GM18868 (cell line): ENCODE measurements at regions not wholly inside any gene's neighbourhood (a gene's known extent, or its start where the extent isn't known, plus 50 kb on each side); places are given as distances from the start of the nearest gene placed in this dataset.
"Not testable (repeated sequence)": the region's sequence is repeated elsewhere in the genome, so short reads cannot be mapped to it uniquely, and the experiment has no call there.

Experiments used
- ATAC-seq: cut with Tn5 transposase; IDR thresholded peaks from one replicate; pipeline ENCODE4 v1.9.1; 2021; ENCODE audit warnings: mild to moderate bottlenecking, moderate library complexity; ENCODE audit not compliant: unreplicated experiment

DNA sequence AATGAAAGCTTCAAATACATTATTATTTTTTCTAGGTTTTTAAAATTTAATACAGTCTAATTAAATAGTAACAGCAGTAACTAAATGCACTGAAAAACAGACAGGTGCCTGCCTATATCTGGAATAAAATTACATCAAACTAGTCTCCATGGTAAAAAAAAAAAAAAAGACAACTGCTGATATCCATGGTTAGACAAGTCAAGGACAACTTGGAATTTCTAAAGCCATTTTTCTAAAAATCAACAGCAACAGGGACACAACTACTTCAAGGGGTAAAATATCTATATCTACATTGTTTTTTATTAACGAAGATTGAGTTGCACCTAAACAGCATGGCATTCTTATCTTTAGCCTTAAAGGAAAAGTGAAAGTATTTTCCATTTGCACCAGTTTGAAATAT lies 74.7 kb upstream of the VPREB1 start:
- ATAC-seq, result no peak

DNA sequence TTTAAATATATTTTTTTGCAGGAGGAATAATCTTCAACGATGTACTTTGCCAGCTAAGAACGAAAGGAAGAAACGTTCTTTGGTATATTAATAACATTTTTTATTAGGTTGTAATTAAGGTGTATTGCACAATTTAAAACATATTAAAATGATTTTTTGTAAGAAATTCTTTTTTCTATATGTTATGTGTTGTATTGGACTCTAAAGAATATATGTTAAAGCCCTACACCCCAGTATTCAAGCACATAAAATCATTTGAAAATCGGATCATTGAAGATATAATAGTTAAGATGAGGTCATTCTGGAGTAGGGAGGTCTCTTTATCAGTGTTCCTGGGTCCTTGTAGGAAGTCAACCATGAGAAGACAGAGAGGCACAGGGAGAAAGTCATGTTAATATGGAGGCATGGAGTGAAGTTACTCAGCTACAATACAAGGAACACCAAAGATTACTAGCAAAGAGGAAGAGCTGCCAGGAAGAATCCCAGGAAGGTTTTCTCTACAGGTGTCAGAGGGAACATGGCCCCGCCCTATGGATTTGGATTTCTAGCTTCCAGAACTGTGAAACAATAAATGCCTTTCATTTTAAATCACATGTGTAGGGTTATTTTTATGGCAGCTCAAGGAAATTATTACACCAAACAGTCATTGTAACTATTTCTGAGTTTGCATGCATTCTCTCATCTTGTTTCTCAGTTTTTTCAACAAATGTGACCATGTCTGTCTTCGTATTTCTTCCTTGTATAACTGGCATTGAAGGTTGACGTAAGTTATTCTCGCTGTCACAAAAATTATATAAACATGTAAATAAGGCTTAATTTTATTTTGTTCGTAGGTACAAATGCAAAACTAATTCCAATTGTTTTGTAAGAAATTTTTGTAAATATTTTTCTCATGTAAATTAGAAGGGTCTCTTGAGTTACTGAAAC lies 75.4 kb upstream of the VPREB1 start:
- ATAC-seq, result no peak

DNA sequence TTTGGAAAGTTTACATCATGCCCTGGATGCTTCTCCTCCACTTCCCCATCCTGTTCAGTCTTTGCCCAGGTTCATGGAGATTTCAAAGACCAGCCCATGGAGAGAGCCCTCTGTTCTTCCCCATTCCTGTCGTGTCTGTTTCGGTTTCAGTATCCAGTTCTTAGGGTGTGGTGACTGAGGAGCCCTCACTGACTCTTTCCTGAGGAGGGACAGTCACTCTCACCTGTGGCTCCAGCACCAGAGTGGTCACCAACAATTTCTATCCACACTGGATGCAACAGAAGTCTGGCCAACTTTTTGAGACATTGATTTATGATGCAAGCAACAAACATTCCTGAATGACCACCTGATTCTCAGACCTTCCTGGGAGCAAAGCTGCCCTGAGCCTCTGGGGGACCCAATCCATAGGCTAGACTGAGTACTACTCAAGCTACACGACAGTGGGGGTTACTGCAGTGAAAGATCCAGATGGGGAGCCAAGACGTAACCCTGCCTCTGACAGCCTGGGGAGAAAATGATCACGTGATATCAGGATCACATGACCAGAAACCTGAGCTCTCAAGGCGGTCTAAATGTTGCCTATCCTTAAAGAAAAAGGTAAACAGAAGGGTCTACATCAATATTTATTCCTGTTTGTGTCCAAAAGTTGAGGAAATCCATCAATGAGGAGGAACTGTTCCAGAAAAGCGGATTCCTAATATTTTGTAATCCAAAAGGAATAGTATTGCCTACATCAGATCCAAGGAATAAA lies 76.2 kb upstream of the VPREB1 start:
- peak; percentile 34 for ATAC-seq

DNA sequence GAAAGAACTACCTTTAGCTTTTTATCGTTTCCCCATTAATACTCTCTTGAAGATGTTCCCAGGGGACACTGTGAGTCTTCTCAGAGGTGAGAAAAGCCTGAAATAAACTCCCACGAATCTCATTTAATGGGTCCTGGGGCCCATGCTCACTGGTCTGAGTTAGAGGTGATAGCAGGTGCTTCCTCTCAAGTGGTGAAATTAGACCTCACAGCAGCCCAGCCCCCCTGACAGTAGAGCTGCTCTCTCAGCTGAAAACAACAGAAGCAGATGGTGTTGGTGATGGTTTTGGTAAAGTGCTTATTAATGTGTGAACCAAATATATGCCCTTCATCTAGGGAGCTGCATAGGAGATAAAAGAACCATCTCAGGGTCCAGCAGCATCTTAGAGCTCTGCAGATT lies 76.8 kb upstream of the VPREB1 start:
- peak; percentile 69 for ATAC-seq

DNA sequence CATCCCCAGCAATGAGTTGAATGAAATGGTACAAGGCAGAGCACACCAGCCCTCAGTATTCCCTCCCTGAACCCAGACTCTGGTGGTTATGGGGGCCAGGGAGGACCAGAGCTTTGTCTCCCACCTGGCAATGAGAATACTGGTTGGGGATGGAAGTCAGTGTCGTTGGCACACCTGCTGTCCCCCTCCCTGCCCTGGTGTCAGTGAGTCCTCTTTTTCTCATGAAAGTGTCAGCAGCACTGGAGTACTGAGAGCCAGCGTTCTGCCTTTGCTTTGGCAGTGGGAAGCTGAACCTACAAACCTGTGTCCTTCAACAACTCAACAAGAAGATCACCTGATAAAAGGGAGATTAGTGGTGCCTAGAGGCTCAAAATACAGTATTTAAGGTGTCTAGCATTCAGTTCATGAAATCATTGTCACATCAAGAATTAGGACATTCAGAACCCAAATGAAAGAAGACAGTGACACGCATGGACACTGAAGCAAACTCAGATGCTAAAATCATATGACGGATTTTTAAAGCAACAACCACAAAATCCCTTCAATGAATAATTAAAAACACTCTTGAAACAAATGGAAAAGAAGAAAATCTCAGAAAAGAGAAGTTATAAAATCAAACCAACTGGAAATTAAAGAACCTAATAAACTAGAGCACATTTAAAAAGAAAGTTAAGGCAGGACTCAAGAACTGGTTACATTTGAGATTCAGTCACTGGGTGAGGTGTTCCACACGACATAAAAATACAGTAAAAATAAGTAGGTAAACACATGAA lies 77.5 kb upstream of the VPREB1 start:
- ATAC-seq, result no peak

DNA sequence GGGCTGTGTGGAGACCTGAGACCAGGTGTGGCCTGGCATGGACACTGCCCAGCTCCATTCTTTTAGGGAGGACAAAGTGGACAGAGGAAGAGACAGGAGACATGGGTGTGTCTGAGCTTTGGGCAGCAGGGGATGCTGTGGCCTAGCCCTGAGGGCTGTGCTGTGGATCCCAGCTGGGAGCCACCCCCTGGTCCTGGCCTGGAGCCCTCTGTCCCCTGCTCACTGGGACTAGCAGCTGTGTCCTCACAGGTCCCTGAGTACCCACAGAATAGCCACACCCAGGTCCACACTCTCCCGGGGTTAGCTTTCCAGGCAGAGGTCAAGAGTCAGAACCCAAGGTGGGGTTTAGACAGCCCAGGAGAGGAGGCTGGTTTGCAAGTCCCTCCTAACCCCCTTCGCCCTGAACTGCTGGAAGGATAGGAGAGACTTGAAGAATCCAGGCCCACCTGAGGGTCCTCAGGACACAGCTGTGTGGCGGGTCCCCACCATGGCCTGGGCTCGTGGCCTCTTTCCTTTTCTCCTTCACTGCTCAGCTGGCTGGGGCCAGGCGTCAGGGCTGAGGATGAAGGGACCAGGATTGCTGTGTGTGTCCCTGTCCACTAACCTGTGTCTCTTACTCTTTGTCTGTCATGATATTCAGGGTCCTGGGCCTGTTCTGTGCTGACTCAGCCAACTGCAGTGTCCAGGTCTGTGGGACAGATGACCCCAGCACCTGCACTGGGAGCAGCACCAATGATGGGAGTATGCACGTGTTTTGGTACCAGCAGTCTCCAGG lies 78.5 kb upstream of the VPREB1 start:
- ATAC-seq, result no peak

DNA sequence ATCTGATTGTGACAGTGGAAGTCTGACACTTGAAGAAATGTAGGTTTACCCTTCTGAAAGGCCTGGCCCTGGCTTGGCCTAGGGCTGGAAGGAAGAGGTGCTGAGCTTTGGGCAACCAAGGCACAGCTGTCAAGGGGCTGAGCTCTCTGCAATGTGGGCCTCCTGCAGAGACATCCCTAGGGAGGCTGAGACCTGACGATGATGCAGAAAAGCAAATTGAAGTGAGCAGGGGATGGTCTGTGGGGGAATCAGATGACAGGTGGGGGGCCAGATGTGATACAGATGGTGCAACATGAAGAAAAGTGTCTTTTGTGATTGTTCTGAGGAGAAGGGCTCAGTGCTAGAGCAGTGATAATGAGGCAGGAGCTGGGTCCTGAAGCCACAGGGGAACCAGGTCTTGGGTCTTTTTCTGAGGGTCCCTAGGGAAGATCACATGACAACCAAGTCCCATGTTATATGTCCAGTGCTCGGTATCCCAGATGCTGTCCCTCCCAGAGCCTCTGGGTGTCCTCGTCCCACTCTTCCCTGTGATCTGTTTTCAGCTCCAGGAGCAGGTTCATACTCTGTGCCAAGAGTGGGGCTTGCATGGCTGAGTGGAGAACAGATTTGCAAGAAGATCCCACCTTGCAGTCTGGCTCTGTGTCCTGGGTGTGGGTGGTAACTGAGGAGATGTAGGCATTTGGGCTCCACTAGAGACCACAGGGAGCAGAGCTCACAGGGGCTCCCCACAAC lies 79.9 kb upstream of the VPREB1 start:
- ATAC-seq, result no peak

DNA sequence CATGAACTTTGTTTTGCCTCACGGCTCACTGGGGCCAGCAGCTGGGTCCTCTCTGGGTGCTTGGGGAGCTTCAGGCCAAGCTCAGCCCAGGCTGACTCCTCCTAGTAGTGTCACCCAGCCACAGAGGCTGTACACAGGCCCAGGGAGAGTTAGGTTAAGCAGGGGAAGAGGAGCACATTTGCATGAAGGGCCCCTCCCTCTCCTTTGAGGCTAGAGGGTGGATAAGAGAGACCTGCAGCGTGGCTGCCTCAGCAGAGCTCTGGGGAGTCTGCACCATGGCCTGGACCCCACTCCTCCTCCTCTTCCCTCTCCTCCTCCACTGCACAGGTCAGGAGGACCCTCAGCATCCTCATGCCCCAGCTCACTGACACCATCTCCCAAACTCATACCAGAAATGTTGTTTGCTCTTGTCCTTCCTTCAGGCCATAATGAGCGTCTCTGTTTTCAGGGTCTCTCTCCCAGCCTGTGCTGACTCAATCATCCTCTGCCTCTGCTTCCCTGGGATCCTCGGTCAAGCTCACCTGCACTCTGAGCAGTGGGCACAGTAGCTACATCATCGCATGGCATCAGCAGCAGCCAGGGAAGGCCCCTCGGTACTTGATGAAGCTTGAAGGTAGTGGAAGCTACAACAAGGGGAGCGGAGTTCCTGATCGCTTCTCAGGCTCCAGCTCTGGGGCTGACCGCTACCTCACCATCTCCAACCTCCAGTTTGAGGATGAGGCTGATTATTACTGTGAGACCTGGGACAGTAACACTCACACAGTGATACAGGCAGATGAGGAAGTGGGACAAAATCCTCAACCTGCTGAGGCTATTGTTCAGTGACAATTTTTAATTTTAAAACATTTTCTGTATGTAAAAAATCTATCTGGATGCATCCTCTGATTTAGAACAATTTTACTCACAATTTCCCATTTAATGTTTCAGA lies 82.4 kb upstream of the VPREB1 start:
- ATAC-seq, result peak; percentile 70

DNA sequence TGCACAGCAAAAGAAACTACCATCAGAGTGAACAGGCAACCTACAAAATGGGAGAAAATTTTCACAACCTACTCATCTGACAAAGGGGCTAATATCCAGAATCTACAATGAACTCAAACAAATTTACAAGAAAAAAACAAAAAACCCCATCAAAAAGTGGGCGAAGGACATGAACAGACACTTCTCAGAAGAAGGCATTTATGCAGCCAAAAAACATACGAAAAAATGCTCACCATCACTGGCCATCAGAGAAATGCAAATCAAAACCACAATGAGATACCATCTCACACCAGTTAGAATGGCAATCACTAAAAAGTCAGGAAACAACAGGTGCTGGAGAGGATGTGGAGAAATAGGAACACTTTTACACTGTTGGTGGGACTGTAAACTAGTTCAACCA lies 83.8 kb upstream of the VPREB1 start:
- not testable (repeated sequence) for ATAC-seq

DNA sequence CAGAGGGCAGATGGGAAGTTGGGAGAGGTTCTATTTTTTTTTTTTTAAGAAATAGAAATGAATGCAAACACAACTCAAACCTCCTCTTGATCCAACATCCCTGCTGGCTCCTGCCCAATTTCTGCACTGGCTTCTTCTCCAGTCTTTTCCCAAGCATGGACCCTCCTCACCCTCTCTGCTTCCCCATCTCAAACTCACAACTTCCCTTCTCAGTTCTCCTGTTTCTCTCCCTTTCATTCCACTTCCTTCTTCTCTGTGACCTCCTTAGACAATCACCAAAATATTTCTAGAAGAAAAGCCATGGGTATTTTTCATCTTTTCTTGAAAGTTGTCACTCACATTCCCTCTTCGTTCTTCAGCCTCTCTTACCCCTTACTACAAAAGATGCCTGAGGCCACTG lies 85.2 kb upstream of the VPREB1 start:
- no peak for ATAC-seq

DNA sequence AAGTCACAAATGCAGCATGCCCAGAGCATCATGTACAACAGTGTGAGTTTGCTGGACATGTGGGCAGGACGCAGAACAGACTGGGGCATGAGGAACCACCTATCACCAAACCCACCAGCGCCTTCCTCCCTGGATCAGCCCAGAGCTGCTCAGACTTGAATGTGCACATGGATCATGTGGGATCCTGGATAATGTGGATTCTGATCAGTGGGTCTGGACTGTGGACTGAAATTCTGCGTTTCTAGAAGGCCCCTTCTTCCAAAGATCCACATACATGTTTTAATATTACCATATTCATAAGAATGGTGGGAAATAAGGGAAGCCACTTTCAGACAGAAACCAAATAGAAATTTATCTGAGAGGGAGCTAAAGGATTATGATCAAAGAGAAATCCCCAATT lies 85.6 kb upstream of the VPREB1 start:
- ATAC-seq, result no peak

DNA sequence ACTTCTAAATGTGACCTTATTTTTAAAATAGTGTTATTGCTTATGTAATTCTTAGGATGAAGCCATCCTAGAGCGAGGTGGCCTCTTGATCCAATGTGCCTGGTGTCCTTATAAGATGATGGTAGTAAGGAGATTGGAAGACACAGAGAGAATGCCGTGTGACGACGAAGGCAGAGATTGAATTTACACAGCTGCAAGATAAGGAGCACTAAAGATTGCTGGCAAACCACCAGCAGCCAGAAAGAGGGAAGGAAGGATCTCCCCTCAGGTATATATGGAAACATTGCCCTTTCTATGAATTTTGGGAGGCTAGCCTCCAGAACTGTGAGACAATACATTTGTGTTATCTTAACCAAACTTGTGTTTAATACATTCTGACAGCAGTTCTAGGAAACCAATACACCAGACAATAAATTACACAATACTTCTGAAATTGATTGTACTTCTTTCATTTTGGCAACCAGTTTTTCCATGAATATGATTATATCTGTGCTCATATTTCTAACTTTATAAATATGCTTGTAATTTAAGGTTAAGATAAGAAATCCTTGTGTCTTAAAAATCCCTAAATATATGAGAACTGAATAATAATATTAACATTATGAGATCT lies 86.3 kb upstream of the VPREB1 start:
- no peak for ATAC-seq

DNA sequence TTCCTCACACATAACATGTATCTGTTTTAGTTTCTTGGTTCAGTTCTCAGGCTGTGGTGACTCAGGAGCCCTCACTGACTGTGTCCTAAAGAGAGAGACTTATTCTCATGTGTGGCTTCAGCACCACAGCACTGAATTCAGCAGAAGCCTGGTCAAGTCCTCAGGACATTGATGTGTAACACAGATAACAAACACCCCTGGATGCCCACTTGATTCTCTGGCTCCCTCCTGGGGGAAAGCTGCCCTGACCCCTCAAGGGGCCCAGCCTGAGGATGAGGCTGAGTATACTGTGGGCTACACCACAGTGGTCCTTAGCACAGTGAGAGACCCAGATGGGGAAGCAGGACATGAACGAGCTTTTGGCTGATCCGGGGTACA lies 87.2 kb upstream of the VPREB1 start:
- ATAC-seq, result no peak

DNA sequence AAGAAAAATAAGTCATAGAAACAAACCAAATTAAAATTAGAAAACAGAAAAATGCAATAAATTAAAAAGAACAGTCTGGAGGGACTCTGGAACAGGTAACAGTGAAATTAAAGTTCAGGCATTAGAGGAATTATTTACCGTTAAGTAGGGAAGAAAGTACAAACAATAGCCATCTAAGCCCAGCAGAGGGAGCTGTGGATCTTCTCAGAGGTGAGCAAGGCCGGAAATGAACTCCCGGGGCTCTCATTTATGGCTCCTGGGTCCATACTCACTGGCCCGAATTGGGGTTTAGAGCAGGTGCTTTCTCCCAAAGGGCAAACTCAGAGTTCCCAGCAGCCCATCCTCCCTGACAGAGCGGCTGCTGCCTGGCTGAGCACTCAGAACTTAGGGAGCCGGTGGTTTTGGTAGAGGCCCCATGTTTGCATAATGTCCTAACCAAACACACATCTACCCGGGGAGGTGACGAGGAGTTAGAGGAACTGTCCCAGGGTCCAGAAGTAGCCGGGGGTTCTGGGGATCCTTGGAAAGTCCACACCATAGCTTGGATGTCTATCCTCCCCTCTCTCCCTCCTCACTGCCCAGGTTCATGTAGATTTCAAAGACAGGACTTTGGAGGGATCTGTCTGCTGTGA lies 87.8 kb upstream of the VPREB1 start:
- ATAC-seq, result peak; percentile 68

DNA sequence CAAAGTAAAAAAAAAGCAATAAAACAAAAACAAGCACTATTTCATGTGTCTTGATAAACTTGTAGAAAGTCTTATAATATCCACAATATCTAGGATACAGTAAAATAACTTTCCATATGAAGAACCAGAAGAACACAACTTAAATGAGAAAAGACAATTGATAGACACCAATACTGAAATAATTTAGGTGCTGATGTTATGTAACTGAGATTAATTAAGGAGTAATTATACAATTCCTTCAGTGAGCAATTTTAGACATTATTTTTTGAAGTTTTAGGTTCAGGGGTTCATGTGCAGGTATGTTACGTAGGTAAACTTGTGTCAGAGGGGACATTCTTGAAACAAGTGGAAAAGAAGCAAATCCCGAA lies 88.3 kb upstream of the VPREB1 start:
- ATAC-seq, result no peak

DNA sequence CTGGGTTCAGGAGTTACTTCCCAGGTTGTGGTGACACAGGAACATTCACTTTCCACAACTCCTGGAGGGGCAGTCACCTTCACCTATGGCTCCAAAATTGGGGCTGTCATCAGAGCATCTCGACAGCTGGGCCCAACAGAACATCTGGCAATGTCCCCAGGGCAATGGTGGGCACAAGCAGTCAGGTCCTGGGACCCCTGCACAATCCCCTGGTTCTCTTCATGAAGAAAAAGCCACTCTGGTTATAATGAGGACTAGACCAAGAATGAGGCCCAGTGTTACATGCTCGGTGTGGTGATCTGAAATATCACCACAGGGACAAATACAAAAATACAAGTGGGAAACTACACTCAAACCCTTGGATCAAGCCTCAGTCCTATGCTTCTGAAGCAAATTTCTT lies 89.0 kb upstream of the VPREB1 start:
- ATAC-seq, result no peak

DNA sequence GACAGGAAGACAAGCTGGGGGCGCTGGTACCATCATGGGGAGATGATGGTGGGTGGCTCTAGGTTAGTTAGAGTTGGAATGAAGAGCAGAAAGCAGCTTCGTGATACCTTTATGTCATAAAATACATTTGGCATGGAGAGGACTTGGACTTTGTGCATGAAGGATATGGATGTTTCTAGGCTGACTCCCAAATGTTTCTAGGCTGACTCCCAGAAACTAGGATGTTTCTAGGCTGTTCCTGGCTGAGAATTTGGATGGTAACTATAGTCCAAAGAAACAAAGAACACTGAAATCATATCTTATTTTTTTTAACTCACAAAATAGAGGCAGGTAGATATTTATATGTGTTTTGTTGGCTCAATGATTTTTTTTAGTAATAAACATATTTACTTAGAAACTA lies 89.4 kb upstream of the VPREB1 start:
- ATAC-seq, result no peak

DNA sequence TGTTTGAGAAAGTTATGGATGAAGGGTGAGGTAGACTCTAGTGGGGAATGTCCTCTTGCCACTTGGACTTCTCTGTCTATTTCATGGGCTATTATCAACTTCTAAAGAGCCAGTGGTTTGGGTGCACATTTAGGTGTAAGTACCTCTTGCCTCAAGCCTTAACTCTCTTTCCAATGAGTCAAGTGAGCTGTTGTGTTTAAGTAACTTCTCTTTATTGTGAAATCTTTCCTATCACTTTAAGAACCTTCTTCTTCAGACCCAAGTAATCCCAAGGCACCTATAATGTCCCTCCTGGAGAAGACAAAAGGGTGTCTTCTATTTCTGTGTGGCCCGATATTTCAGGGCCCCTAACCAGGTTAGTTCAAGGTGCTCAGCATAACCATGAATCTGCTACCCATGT lies 90.5 kb upstream of the VPREB1 start:
- ATAC-seq, result no peak
